ENCODE measurements at regions not wholly inside any gene's neighbourhood (a gene's known extent, or its start where the extent isn't known, plus 50 kb on each side); places are given as distances from the start of the nearest gene placed in this dataset.
"Not testable (repeated sequence)": the region's sequence is repeated elsewhere in the genome, so short reads cannot be mapped to it uniquely, and the experiment has no call there.

DNA sequence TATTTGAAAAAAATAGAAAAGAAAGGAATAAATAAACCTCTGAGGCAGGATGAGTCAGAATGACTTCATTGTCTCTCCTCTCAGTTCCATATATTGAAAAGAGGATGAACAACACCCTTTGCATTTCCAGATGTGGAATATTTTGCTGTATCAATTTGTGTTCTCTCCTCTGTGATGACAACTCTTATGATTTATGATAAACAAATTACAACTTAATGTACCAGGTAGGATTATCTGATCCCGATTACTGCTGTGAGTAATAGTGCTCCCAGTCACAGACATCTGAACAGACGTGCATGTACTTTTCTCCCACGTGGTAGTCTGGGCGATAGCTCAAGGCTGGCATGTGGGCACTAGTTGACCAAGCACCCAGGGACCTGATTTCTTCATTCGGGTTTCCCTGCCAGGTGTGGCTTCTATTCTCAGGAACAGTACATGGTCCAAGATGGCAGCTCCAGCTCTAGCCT, 142.1 kb upstream of the SULF2 start:
- no peak for DNase-seq
- Mint-ChIP-seq H3K4me3 (no peak overlapping the region), H3K27me3 (peaks cover 11% of the 10 kb centered on the region), H3K4me1 (peaks cover 2% of the 10 kb centered on the region), H3K27ac (no peak overlapping the region), H3K36me3 (ENCODE audit: low read depth) (no peaks in the 10 kb centered on the region), H3K9me3 (no peaks in the 10 kb centered on the region)
- no peak for ATAC-seq

DNA sequence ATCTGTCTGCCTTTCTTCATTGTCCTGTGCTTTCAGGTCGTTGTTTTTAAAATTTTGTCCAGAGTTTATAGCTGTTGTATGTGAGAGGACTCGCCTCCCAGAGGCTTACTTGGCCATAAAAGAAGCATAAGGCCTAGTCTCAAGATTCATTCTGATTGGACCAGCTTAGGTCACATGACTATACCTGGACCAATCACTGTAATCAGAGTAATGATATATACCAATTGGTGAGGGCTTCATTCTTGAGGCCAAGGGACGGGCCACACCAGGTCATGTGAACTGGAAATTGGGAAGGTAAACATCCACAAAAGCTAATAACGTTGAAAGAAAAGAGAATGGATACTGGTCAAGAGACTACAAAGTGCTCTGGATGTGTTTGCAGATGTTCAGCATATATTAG, 141.4 kb upstream of the SULF2 start:
- Mint-ChIP-seq H3K4me3 (no peak overlapping the region), H3K27me3 (peaks cover 14% of the 10 kb centered on the region), H3K4me1 (peaks cover 2% of the 10 kb centered on the region), H3K27ac (no peak overlapping the region), H3K9me3 (no peaks in the 10 kb centered on the region), H3K36me3 (ENCODE audit: low read depth) (no peaks in the 10 kb centered on the region)
- ATAC-seq, result no peak
- DNase-seq, result no peak

DNA sequence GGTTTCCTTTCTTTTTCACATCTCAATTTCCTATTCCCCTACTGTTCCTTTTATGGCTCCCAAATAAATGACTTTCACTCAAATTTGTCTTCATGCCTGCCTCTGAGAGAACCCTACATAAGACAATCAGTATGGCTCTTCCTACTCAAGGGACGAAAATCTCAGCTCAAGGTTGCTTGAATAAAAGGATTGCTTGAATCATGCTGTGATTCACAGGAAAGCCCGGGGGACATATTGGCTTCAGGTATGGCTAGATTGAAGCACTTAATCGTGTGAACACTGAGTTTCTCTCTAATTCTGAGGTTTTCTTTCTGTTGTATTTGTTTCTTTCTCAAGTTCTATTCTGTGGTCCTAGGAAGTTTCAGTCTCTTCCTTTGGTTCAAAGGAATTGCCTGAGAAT, 140.3 kb upstream of the SULF2 start:
- Mint-ChIP-seq H3K9me3 (no peaks in the 10 kb centered on the region), H3K27me3 (peaks cover 16% of the 10 kb centered on the region), H3K4me1 (peaks cover 2% of the 10 kb centered on the region), H3K27ac (no peak overlapping the region), H3K4me3 (no peak overlapping the region), H3K36me3 (ENCODE audit: low read depth) (no peaks in the 10 kb centered on the region)
- no peak for ATAC-seq
- no peak for DNase-seq

DNA sequence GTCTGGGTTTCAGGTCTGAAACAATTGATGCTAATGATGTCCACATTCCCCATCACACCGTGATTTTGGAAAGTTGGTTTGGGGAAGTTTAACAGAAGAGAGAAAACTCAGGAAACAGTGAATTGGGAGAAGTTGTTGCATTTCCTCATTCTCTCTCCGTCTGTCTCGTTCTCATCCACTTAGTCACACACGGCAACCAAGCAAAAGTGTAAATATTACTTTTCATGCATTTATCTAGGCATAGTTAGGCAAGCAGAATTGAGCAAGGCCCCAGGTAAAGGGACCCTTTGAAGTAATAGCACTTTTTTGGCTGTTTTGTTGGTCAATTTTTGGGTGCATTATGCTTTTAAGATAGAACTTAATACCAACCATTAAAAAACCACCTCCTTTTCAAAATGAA, 137.0 kb upstream of the SULF2 start:
- H3K27me3 Mint-ChIP-seq, result peaks cover 22% of the 10 kb centered on the region

DNA sequence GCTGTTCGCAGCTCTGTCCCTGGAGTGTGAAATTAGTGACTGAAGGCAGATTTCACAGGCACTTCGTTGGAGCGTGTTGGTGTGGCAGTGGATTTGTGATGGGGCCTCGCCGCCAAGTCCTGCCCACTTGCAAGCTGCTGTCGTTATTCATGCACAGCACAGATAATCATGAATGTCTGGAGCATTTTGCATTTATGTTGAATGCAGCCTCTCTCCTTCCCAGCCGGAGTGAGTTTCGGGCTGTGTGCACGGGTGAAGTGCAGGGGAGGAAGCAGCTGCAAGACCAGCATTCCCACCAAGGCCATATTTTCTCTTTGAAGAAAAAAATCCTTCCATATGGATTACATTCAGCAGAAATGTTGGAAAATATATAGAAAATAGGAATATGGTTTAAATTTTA, 136.5 kb upstream of the SULF2 start:
- not testable (repeated sequence) for DNase-seq; H3K4me1 Mint-ChIP-seq; H3K27ac Mint-ChIP-seq; H3K4me3 Mint-ChIP-seq; H3K36me3 Mint-ChIP-seq (ENCODE audit: low read depth); H3K9me3 Mint-ChIP-seq; ATAC-seq
- peaks cover 22% of the 10 kb centered on the region for H3K27me3 Mint-ChIP-seq

More for the DNA sequence above, 137.0 kb upstream of the SULF2 start:
- Mint-ChIP-seq H3K9me3 (peaks cover under 1% of the 10 kb centered on the region), H3K4me1 (no peaks in the 10 kb centered on the region), H3K36me3 (ENCODE audit: low read depth) (no peaks in the 10 kb centered on the region), H3K27ac (no peak overlapping the region), H3K4me3 (no peak overlapping the region)
- no peak for DNase-seq
- no peak for ATAC-seq

DNA sequence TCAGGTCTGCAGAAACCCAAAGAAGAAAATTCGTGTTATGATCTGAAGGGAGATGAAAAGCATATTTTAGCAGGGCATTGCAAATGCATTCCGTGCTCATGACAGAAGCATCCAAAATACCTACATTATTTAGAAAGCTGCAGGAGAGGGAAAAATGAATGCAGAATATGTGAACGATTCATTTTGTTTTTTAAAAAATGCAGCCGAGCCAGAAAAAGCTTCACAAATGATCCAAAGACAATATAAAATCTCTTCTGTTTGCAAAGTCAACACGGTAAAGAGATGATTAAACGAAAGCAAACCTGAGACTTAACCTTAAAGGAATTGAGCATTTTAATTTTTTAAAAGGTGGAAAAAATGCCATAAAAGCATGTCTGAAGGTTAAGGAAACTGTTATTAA, 136.1 kb upstream of the SULF2 start:
- H3K9me3 Mint-ChIP-seq, result peaks cover 7% of the 10 kb centered on the region
- no peak for ATAC-seq
- H3K27me3 Mint-ChIP-seq, result peaks cover 24% of the 10 kb centered on the region
- H3K27ac Mint-ChIP-seq, result no peak overlapping the region
- DNase-seq, result no peak
- H3K4me3 Mint-ChIP-seq, result no peak overlapping the region
- no peaks in the 10 kb centered on the region for H3K36me3 Mint-ChIP-seq (ENCODE audit: low read depth)
- no peaks in the 10 kb centered on the region for H3K4me1 Mint-ChIP-seq

DNA sequence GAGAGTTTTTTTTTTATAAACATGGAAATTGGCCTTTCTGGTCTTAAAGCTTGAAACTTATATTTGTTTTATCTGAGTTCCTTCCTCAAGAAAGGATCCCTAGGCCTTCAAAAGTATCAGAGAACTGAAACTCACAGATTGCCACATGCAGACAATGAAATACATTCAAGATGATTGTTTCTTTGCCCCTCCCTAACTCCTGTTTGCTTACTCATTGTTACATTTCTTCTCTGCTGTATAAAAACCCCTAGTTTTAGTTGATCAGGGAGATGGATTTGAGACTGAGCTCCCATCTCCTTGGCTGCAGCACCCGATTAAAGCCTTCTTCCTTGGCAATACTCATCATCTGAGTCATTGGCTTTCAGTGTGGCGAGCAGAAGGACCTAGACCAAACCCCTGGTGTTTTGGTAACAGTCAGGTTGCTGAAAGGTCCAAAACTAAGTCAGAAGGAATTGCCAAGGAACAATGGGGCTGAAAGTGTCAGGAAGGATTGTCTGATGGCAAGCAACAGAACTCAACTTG, 132.3 kb upstream of the SULF2 start:
- ATAC-seq, result no peak

DNA sequence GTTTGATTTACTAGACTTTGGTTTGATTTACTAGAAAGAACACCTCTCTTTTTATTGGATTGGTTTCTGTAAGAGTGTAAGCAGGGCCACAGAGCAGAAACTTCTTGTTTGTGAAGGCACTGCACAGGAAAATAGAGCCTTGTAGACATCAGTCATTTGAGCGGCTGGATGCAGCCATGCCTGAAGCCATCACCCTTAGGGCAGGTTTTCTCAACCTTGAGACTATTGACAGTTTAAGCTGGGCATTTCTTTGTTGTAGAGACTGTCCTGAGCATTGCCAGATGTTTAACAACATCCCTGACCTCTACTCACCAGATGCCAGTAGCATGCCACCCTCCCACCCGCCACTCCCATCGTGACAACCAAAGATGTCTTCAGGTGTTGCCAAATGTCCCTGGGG, 130.2 kb upstream of the SULF2 start:
- H3K27ac Mint-ChIP-seq, result no peak overlapping the region
- H3K4me1 Mint-ChIP-seq, result no peaks in the 10 kb centered on the region
- no peak overlapping the region for H3K4me3 Mint-ChIP-seq
- no peaks in the 10 kb centered on the region for H3K36me3 Mint-ChIP-seq (ENCODE audit: low read depth)
- peaks cover 22% of the 10 kb centered on the region for H3K27me3 Mint-ChIP-seq
- no peak for DNase-seq
- ATAC-seq, result no peak
- peaks cover 8% of the 10 kb centered on the region for H3K9me3 Mint-ChIP-seq

More for the DNA sequence above, 132.3 kb upstream of the SULF2 start:
- DNase-seq, result no peak
- H3K4me3 Mint-ChIP-seq, result no peak overlapping the region
- H3K9me3 Mint-ChIP-seq, result peaks cover 8% of the 10 kb centered on the region
- H3K27me3 Mint-ChIP-seq, result peaks cover 23% of the 10 kb centered on the region
- H3K4me1 Mint-ChIP-seq, result no peaks in the 10 kb centered on the region
- H3K27ac Mint-ChIP-seq, result no peak overlapping the region
- H3K36me3 Mint-ChIP-seq (ENCODE audit: low read depth), result no peaks in the 10 kb centered on the region

DNA sequence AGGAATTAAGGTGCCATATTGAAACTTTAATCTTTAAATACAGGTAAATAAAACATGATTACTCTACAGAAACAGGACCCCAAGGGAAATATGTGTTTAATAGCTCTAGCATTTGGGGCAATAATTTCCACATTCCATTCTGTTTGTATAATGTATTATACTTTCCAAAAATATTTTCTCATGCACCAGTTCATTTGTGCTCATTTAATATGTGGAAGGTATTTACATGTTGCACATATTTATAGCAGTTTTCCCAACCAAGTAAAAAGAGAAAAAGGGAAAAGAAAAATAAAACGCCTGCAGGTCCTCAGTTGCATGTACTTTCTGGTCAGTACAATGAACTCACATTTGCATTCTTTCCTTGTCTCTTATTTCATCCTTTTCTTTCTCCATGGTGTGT, 129.5 kb upstream of the SULF2 start:
- ATAC-seq (no peak), DNase-seq (no peak)
- Mint-ChIP-seq H3K27me3 (peaks cover 17% of the 10 kb centered on the region), H3K4me1 (no peaks in the 10 kb centered on the region), H3K36me3 (ENCODE audit: low read depth) (no peaks in the 10 kb centered on the region), H3K4me3 (no peak overlapping the region), H3K27ac (no peak overlapping the region), H3K9me3 (peaks cover 8% of the 10 kb centered on the region)

DNA sequence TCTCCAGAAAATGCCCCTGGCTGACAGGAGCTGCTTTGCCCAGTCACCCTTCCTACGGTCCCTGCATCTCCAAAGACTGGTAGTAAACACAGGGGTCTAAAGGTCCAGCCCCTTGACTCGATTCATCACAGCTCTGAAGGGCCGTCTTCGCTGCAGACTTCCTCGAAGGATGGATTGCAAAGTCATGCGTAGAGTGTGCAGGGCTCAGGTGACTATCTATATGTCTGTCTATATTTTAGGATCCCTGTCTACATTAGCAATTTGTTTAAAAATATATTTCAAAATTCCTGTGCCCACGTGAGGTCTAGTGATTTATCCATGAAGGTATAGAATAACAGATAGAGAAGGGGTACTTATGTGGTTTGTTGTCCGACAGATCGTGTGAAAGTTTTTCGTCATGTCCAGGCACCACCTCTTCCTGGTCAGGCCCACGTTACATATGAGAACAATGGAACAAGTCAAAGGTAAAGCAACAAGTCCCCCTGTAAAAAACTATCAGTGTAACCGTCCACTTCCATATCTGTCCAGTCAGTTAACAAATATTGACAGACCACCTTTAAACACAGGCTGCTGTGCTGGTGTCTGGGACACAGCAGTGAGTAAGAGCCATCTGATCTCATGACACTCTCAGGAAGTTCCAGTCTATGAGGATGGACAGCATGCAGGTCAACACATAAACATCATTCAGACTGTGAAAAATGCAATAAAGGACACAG, 127.7 kb upstream of the SULF2 start:
- peaks cover 15% of the 10 kb centered on the region for H3K27me3 Mint-ChIP-seq
- H3K27ac Mint-ChIP-seq; H3K9me3 Mint-ChIP-seq; DNase-seq; H3K4me3 Mint-ChIP-seq; ATAC-seq; H3K36me3 Mint-ChIP-seq (ENCODE audit: low read depth); H3K4me1 Mint-ChIP-seq: not testable (repeated sequence)

DNA sequence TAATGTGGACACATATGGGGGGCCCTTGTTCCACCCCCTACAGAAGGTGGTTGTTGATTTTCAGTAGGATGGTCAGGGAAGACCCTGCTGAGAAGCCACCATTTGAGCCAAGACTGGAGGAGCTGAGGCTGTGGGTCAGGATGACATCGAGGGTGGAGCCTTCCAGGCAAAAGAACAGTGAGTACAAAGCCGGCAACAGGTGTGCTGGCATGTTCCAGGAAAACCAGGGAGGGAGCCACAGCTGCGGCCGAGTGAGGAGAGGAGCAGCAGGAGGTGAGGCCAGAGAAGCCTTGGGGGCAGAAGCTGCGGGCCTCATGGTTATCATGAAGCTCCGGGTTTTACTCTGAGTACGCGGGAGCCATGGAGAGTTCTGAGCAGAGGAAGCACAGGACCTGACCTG, 126.9 kb upstream of the SULF2 start:
- not testable (repeated sequence) for ATAC-seq; H3K27ac Mint-ChIP-seq; H3K4me1 Mint-ChIP-seq; DNase-seq; H3K9me3 Mint-ChIP-seq; H3K4me3 Mint-ChIP-seq; H3K36me3 Mint-ChIP-seq (ENCODE audit: low read depth)
- peaks cover 16% of the 10 kb centered on the region for H3K27me3 Mint-ChIP-seq

DNA sequence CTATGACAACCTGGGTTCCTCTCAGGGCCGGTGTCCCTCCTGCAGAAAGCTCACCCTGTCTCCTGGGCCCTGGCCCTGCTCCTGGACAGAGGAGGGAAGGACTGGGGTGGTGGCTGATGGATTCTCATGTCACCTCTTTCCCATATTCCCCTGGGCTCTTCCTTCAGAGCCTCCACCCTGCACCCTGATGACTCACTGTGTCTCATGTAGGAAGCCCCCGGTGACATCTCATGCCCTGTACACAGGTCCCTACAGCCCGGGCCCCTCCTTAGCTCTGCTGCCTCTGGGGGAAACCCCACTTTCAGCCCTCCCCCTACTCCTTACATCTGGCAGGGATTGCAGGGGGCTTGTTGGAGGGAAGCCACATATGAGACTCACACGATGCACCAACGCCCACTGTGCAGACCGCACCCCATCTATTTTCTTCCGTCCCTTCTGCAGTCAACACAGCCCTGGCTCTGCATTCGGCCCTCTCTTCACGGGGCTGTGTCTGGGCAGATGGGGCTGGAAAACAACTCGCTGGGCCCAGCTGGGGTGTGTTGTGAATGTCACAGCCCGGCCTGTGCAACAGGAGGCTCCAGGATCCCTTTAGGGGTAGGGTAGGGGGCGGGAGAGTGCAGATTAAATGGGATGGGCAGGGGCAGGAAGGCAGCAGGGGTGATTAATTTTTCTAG, 124.6 kb upstream of the SULF2 start:
- H3K27ac Mint-ChIP-seq; ATAC-seq; H3K27me3 Mint-ChIP-seq; H3K4me1 Mint-ChIP-seq; H3K9me3 Mint-ChIP-seq; H3K36me3 Mint-ChIP-seq (ENCODE audit: low read depth); DNase-seq; H3K4me3 Mint-ChIP-seq: not testable (repeated sequence)

DNA sequence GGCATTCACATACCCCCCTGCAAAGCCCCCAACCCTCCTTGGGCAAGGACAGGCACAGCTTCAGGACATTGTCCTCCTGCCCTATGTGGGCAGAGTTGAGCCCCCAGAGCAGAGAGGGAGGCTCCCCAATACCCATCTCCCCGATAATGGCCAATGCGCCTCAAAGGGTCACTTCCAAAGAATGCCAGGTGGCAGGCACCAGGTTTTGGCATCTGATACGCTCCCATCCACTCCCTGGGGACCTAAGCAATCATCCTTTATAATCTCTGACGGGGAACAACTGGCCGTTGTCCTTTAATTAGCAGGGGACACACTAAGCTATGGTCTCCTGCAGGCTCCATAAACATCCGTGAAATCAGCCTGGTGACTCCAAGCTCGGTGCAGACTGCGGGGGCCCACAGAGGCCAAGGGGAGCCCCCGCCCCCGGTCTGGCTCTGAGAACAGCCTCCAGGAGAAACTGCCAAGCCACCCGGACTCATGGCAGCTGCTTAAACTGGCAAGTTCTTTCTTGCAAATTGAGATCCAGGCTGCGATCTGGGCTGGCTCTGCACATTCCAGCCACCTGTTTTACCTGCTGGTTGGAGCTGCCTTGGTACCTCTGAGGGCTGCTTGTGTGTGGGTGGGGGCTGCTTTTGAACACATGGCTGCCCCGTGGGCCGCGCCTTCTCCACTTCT, 123.2 kb upstream of the SULF2 start:
- not testable (repeated sequence) for ATAC-seq; H3K27me3 Mint-ChIP-seq; H3K36me3 Mint-ChIP-seq (ENCODE audit: low read depth); H3K27ac Mint-ChIP-seq; H3K4me1 Mint-ChIP-seq; H3K9me3 Mint-ChIP-seq; H3K4me3 Mint-ChIP-seq; DNase-seq

DNA sequence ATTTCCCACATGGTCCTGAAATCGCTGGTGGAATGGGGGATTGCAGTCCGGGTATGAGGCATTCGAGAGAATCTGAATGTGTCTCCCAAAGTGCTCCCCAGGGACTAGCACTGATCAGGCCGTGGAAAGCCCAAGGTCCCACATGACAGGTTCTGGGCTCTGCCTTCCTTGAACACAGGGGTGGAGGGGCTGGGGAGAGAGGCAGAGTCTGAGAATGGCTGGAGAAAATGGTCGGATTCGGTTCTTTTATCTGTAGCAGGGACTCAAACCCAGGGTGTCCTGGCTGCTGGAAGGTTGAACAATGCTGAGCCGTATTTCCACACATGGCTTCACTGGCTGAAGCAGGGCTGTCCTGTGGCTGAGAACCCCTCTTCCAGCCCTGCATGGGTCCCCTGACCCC, 122.7 kb upstream of the SULF2 start:
- H3K27ac Mint-ChIP-seq; DNase-seq; ATAC-seq; H3K4me1 Mint-ChIP-seq; H3K4me3 Mint-ChIP-seq; H3K9me3 Mint-ChIP-seq; H3K36me3 Mint-ChIP-seq (ENCODE audit: low read depth); H3K27me3 Mint-ChIP-seq: not testable (repeated sequence)
